Psoas muscle (tissue), 7 donors: ENCODE measurements at regions not wholly inside any gene's neighbourhood (a gene's known extent, or its start where the extent isn't known, plus 50 kb on each side); places are given as distances from the start of the nearest gene placed in this dataset.

Experiments used
- ATAC-seq, 4 donors: fragments of 200-7000 bp; cut with Tn5 transposase; one replicate each; pipeline ENCODE4 v1.9.1; 2020; ENCODE audit warnings: moderate library complexity in 3 of 4, mild to moderate bottlenecking in 2 of 4
- DNase-seq, 2 donors: peaks; one replicate each; pipeline ENCODE4 v3.0.0-alpha.2; 2020
- H3K27ac ChIP-seq: fragments of 200-600 bp; one replicate; pipeline ENCODE4 v1.8.0; 2022
- H3K27me3 ChIP-seq, 3 donors: fragments of 200-600 bp in 1 of 3; one replicate each; pipeline versions ENCODE4 v1.6.1 to v1.8.0; 2013 to 2022; ENCODE audit warnings: low read length in 2 of 3, mild to moderate bottlenecking in 2 of 3, moderate library complexity in 1 of 3; ENCODE audit not compliant: insufficient read depth in 3 of 3
- H3K36me3 ChIP-seq, 2 donors: fragments of 200-600 bp in 1 of 2; one replicate each; pipeline versions ENCODE4 v1.6.1 to v1.8.0; 2013 to 2022; ENCODE audit warnings: low read depth in 1 of 2, mild to moderate bottlenecking in 1 of 2, moderate library complexity in 1 of 2; ENCODE audit not compliant: insufficient read depth in 1 of 2
- H3K4me1 ChIP-seq: fragments of 200-600 bp; one replicate; pipeline ENCODE4 v1.8.0; 2022
- H3K4me3 ChIP-seq: fragments of 200-600 bp; one replicate; pipeline ENCODE4 v1.8.0; 2022; ENCODE audit warnings: mild to moderate bottlenecking
- H3K9me3 ChIP-seq: fragments of 200-600 bp; one replicate; pipeline ENCODE4 v1.8.0; 2022
- WGBS, 3 donors: extraction: QIAGEN DNeasy Blood & Tissue Kit; methylation state at CpG; one replicate each; pipeline versions ENCODE4 v1.1.6 to v1.1.7; 2013; 5-methylcytosine and 5-hydroxymethylcytosine counted together
- intact Hi-C, 2 donors: fragments of 100-400 bp; cut with DNase I; formaldehyde crosslinking; loops; one replicate each; pipeline versions ENCODE4 v1.11.0 to v1.14.2; 2022
- TF ChIP-seq, protein P1 (sequence below): fragments of 200-600 bp; IDR thresholded peaks from one replicate; pipeline ENCODE4 v1.8.0; 2022; ENCODE audit warnings: antibody characterized with exemption
- donor health status: healthy with polysubstance abuse.
- donor health status: DM: no; HTN: no; CAD: no; lungs with moderate emphysema.
- donor health status: Bipolar disorder and iron deficiency.
- donor health status: healthy.
- donor health status: DM: yes; HTN: yes; CAD: no.
- donor health status: DM: no; HTN: no; CAD: no.
- donor health status: DM: yes; HTN: yes; CAD: no.

- intact Hi-C loops, result no loop called here
- H3K36me3 ChIP-seq, result no peaks in the 10 kb centered on the region
- no peaks in the 10 kb centered on the region for H3K4me1 ChIP-seq
- ATAC-seq (no peak), DNase-seq (no peak)
- H3K27ac ChIP-seq, result no peak overlapping the region
- TF ChIP-seq, protein P1, sequence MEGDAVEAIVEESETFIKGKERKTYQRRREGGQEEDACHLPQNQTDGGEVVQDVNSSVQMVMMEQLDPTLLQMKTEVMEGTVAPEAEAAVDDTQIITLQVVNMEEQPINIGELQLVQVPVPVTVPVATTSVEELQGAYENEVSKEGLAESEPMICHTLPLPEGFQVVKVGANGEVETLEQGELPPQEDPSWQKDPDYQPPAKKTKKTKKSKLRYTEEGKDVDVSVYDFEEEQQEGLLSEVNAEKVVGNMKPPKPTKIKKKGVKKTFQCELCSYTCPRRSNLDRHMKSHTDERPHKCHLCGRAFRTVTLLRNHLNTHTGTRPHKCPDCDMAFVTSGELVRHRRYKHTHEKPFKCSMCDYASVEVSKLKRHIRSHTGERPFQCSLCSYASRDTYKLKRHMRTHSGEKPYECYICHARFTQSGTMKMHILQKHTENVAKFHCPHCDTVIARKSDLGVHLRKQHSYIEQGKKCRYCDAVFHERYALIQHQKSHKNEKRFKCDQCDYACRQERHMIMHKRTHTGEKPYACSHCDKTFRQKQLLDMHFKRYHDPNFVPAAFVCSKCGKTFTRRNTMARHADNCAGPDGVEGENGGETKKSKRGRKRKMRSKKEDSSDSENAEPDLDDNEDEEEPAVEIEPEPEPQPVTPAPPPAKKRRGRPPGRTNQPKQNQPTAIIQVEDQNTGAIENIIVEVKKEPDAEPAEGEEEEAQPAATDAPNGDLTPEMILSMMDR, result no peak
- H3K27me3 ChIP-seq, result peaks cover 0 to 3% (median 0%) of the 10 kb centered on the region in 3 donors
- 64 to 69% (median 69%) methylated on average over 6 to 7 of the region's 7 CpGs for WGBS, 3 donors
- no peak overlapping the region for H3K4me3 ChIP-seq
- no peaks in the 10 kb centered on the region for H3K9me3 ChIP-seq
These were observed 102.4 kb upstream of the THY1 start for GRCh38 chr11:119525180-119525866.

- H3K4me3 ChIP-seq, result no peak overlapping the region
- intact Hi-C loops, result no loop called here
- DNase-seq, result no peak
- no peaks in the 10 kb centered on the region for H3K4me1 ChIP-seq
- no peaks in the 10 kb centered on the region for H3K36me3 ChIP-seq
- no peak for ATAC-seq
- 81 to 82% (median 82%) methylated on average over 11 to 12 of the region's 12 CpGs for WGBS, 3 donors
- H3K27ac ChIP-seq, result no peak overlapping the region
- H3K27me3 ChIP-seq, result peaks cover 0 to 7% (median 3%) of the 10 kb centered on the region in 3 donors
- TF ChIP-seq, protein P1, result no peak
- no peaks in the 10 kb centered on the region for H3K9me3 ChIP-seq
These were observed 100.7 kb upstream of the THY1 start for GRCh38 chr11:119523539-119524157.

- no peaks in the 10 kb centered on the region for H3K4me1 ChIP-seq
- intact Hi-C loops, result no loop called here
- no peaks in the 10 kb centered on the region for H3K36me3 ChIP-seq
- no peak for DNase-seq
- H3K4me3 ChIP-seq, result no peak overlapping the region
- peaks cover 0 to 7% (median 3%) of the 10 kb centered on the region in 3 donors for H3K27me3 ChIP-seq
- no peaks in the 10 kb centered on the region for H3K9me3 ChIP-seq
- TF ChIP-seq, protein P1, result no peak
- 80 to 89% (median 86%) methylated on average over 4 of the region's 4 CpGs for WGBS, 3 donors
- H3K27ac ChIP-seq, result no peak overlapping the region
- ATAC-seq, result no peak
These were observed 99.6 kb upstream of the THY1 start for GRCh38 chr11:119522609-119523008.

DNA sequence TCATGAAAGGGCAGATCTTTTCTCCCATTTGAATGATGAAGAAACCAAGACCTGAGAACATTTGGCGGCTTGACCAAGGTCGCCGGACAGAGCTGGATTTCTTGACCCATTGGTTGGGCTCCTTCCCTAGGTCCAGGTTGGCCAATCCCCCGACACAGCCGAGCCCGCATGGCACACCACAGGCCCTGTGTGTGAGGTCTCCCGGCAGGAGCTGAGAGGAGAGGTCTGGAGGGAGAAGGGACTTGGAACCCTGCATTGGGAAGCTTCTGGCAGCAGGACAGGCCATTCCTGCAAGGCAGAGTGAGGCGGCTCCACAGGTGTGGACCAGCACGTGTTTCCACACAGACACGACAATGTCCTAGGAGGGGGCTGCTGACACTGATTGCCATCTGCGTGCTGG is 98.6 kb upstream of the THY1 start:
- DNase-seq, result no peak
- Histone ChIP-seq H3K27me3 (peaks cover 0 to 7% (median 3%) of the 10 kb centered on the region in 3 donors), H3K4me1 (no peaks in the 10 kb centered on the region), H3K27ac (no peak overlapping the region), H3K9me3 (no peaks in the 10 kb centered on the region), H3K36me3 (no peaks in the 10 kb centered on the region), H3K4me3 (no peak overlapping the region)
- intact Hi-C loops, result no loop called here
- no peak for ATAC-seq
- TF ChIP-seq, protein P1, result no peak
- 84 to 89% (median 86%) methylated on average over 11 of the region's 11 CpGs for WGBS, 3 donors
